ENCODE measurements at regions not wholly inside any gene's neighbourhood (a gene's known extent, or its start where the extent isn't known, plus 50 kb on each side); places are given as distances from the start of the nearest gene placed in this dataset.

DNA sequence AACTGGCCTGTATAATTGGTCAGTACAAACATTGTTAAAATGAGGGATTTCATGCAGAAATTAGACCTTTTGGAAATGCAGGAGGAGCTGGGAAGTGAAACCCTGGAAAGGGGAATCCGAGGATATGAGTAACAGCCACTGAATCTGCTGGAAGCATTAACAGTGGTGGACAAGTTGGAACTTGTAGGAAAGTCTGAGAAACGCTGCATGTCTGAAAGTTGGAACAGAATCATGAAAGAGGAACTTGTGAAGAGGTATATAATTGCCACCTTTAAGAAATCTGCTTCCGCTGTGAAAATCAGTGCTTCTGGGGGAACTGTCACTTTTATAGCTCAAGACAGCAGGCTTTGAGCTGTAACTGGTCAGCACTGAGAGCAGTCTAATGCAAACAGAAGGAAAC is 716.5 kb upstream of the PRR20A start:
- TF ChIP-seq TAF1 (IDR thresholded peaks at IDR 0.05; ENCODE audit: low read depth, low read length): no peak
- TF ChIP-seq POLR2AphosphoS5 (IDR thresholded peaks at IDR 0.05; ENCODE audit: low read depth, low read length): no peak
- no peak for TF ChIP-seq POU2F2 (IDR thresholded peaks at IDR 0.05; ENCODE audit: low read depth, low read length)
- TF ChIP-seq POLR2A (IDR thresholded peaks at IDR 0.05; ENCODE audit: low read depth, low read length): no peak
